Neural progenitor cell (in vitro differentiated cells): ENCODE measurements at regions not wholly inside any gene's neighbourhood (a gene's known extent, or its start where the extent isn't known, plus 50 kb on each side); places are given as distances from the start of the nearest gene placed in this dataset. TPM values are rescaled to one million over a fixed set of nuclear protein-coding genes. Genes with fewer than 3 reads are reported as not detected.

ENCODE experiments used
- small RNA-seq: library from RNA; depleted of rRNA; stranded (forward); fragments of <200 nt; gene quantifications from one replicate; pipeline ENCODE3, GENCODE V24; 2015

Small RNA genes lying in the stretch of these regions (small RNA-seq; reads per million reads assigned to genes)
- gene AC114737.2: not detected
